Neural progenitor cell (in vitro differentiated cells): ENCODE measurements at regions not wholly inside any gene's neighbourhood (a gene's known extent, or its start where the extent isn't known, plus 50 kb on each side); places are given as distances from the start of the nearest gene placed in this dataset.
"Not testable (repeated sequence)": the region's sequence is repeated elsewhere in the genome, so short reads cannot be mapped to it uniquely, and the experiment has no call there.

Experiments used
- DNase-seq: peaks from one replicate; pipeline ENCODE4 v3.0.0-alpha.2; 2016; ENCODE audit warnings: low spot score
- H2AFZ ChIP-seq: fragments of 200-600 bp; sonication (generic); replicated peaks from 2 replicates; pipeline ENCODE4 v1.6.1; 2016; ENCODE audit warnings: antibody characterized with exemption
- H3F3A ChIP-seq: fragments of 200-600 bp; sonication (generic); 2 replicates; pipeline ENCODE4 v1.6.1; 2016; ENCODE audit warnings: antibody characterized with exemption, low read depth
- H3K27ac ChIP-seq: fragments of 200-600 bp; sonication (generic); 2 replicates; pipeline ENCODE4 v1.5.1; 2016; ENCODE audit warnings: mild to moderate bottlenecking
- H3K27me3 ChIP-seq: fragments of 200-600 bp; sonication (generic); 2 replicates; pipeline ENCODE4 v1.6.1; 2016; ENCODE audit warnings: mild to moderate bottlenecking, moderate library complexity
- H3K36me3 ChIP-seq: fragments of 200-600 bp; sonication (generic); 2 replicates; pipeline ENCODE4 v1.5.1; 2016
- H3K4me1 ChIP-seq: fragments of 200-600 bp; sonication (generic); 2 replicates; pipeline ENCODE4 v1.6.1; 2016; ENCODE audit warnings: mixed run types
- H3K4me2 ChIP-seq: fragments of 200-600 bp; sonication (generic); 2 replicates; pipeline ENCODE4 v1.6.1; 2016
- H3K4me3 ChIP-seq: fragments of 200-600 bp; sonication (generic); 2 replicates; pipeline ENCODE4 v1.5.1; 2016
- H3K79me2 ChIP-seq: fragments of 200-600 bp; sonication (generic); 2 replicates; pipeline ENCODE4 v1.6.1; 2016; ENCODE audit warnings: low read depth
- H3K9ac ChIP-seq: fragments of 200-600 bp; sonication (generic); 2 replicates; pipeline ENCODE4 v1.6.1; 2016
- H3K9me3 ChIP-seq: fragments of 200-600 bp; sonication (generic); 2 replicates; pipeline ENCODE4 v1.5.1; 2016; ENCODE audit warnings: low read depth
- H4K20me1 ChIP-seq: fragments of 200-600 bp; sonication (generic); 2 replicates; pipeline ENCODE4 v1.6.1; 2016; ENCODE audit warnings: low read depth
- H3K27ac Mint-ChIP-seq: 3 replicates; pipeline ENCODE4 v1.8.0; 2021; ENCODE audit warnings: mixed read lengths
- H3K27me3 Mint-ChIP-seq: 2 replicates; pipeline ENCODE4 v1.8.0; 2022; ENCODE audit warnings: low read depth, mild to moderate bottlenecking, inconsistent platforms, moderate library complexity, mixed read lengths; ENCODE audit not compliant: insufficient read depth
- H3K36me3 Mint-ChIP-seq: 3 replicates; pipeline ENCODE4 v1.8.0; 2021; ENCODE audit warnings: mixed read lengths
- H3K4me1 Mint-ChIP-seq: 3 replicates; pipeline ENCODE4 v1.8.0; 2021; ENCODE audit warnings: mixed read lengths
- H3K4me3 Mint-ChIP-seq: 3 replicates; pipeline ENCODE4 v1.8.0; 2021; ENCODE audit warnings: mild to moderate bottlenecking, moderate library complexity, mixed read lengths
- H3K9me3 Mint-ChIP-seq: 3 replicates; pipeline ENCODE4 v1.8.0; 2020; ENCODE audit warnings: mixed read lengths
- CTCF ChIP-seq: fragments of 200-600 bp; sonication (generic); IDR thresholded peaks from 2 replicates; pipeline ENCODE4 v1.5.1; 2017; ENCODE audit warnings: antibody characterized with exemption, mild to moderate bottlenecking
- EZH2 ChIP-seq: fragments of 200-600 bp; sonication (generic); IDR thresholded peaks from 2 replicates; pipeline ENCODE4 v1.6.1; 2017; ENCODE audit warnings: antibody characterized with exemption, mild to moderate bottlenecking, moderate library complexity
- EZH2phosphoT487 ChIP-seq: fragments of 200-600 bp; sonication (generic); IDR thresholded peaks from 2 replicates; pipeline ENCODE4 v1.6.1; 2017; ENCODE audit warnings: antibody characterized with exemption

- not testable (repeated sequence) for H3K36me3 Mint-ChIP-seq, H3K27ac ChIP-seq, H3K36me3 ChIP-seq, H4K20me1 ChIP-seq, H3K27me3 Mint-ChIP-seq, H3F3A ChIP-seq, H3K27ac Mint-ChIP-seq, H3K9me3 ChIP-seq, H3K27me3 ChIP-seq, H3K4me1 ChIP-seq, H3K9me3 Mint-ChIP-seq
- peak; percentile 92 for DNase-seq
- peak overlapping the region; percentile 83 for H3K4me2 ChIP-seq
- peak overlapping the region; percentile 81 for H3K4me3 ChIP-seq
- H3K79me2 ChIP-seq, result peaks cover 15% of the 10 kb centered on the region
- peak overlapping the region; percentile 73 for H2AFZ ChIP-seq
- peak overlapping the region; percentile 96 for H3K4me3 Mint-ChIP-seq
- TF ChIP-seq EZH2, result peak; percentile 51
- TF ChIP-seq EZH2phosphoT487, result peak; percentile 30
- H3K9ac ChIP-seq, result peak overlapping the region; percentile 20
- H3K4me1 Mint-ChIP-seq, result peaks cover 12% of the 10 kb centered on the region
Measured at GRCh38 chr1:827211-828063, 96.3 kb upstream of the SAMD11 start.

- H3K36me3 ChIP-seq, H3K4me1 ChIP-seq, H3K4me2 ChIP-seq, H2AFZ ChIP-seq, H3K9ac ChIP-seq, H3K27me3 ChIP-seq, H3K9me3 Mint-ChIP-seq, H4K20me1 ChIP-seq, H3K27ac Mint-ChIP-seq, H3K27ac ChIP-seq, H3K4me3 ChIP-seq, H3K27me3 Mint-ChIP-seq, DNase-seq, H3K36me3 Mint-ChIP-seq, H3K9me3 ChIP-seq, H3K4me3 Mint-ChIP-seq, H3F3A ChIP-seq: not testable (repeated sequence)
- peaks cover 13% of the 10 kb centered on the region for H3K4me1 Mint-ChIP-seq
- peaks cover 15% of the 10 kb centered on the region for H3K79me2 ChIP-seq
Measured at GRCh38 chr1:829324-829723, 94.4 kb upstream of the SAMD11 start.

DNA sequence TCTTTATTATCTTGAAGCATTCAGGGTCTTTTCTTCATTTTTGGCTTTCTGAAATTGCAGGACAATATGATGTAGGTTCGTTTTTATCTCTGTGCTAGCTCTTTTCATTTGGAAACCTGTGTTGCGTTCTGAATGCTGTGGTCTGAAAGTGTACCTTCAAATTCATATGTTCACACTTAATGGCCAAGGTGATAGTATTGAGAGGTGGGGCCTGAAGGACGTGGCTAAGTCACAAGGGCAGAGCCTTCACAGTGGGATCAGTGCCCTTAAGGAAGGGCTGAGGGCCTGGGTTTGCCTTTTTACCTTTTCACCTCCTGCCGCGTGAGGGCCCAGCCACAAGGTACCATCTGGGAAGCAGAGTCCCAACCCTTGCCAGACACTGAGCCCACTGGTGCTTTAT, 93.8 kb upstream of the SAMD11 start:
- H3K27ac Mint-ChIP-seq, H3K4me2 ChIP-seq, H4K20me1 ChIP-seq, H3K36me3 Mint-ChIP-seq, H3K9me3 ChIP-seq, DNase-seq, H2AFZ ChIP-seq, H3F3A ChIP-seq, H3K27me3 ChIP-seq, H3K9ac ChIP-seq, H3K4me3 Mint-ChIP-seq, H3K9me3 Mint-ChIP-seq, H3K4me3 ChIP-seq, H3K4me1 ChIP-seq, H3K27ac ChIP-seq, H3K27me3 Mint-ChIP-seq, H3K36me3 ChIP-seq: not testable (repeated sequence)
- H3K79me2 ChIP-seq, result peaks cover 15% of the 10 kb centered on the region
- H3K4me1 Mint-ChIP-seq, result peaks cover 13% of the 10 kb centered on the region

GRCh38 chr1:830750-831149, 93.0 kb upstream of the SAMD11 start:
- not testable (repeated sequence) for H3K36me3 Mint-ChIP-seq, H3K4me1 ChIP-seq, H3K27ac ChIP-seq, DNase-seq, H3K27me3 Mint-ChIP-seq, H3K4me3 Mint-ChIP-seq, H3K27ac Mint-ChIP-seq, H3K9me3 ChIP-seq, H3K27me3 ChIP-seq, H3K9ac ChIP-seq, H3K4me2 ChIP-seq, H3K36me3 ChIP-seq, H4K20me1 ChIP-seq, H3K4me3 ChIP-seq, H3K9me3 Mint-ChIP-seq, H3K4me1 Mint-ChIP-seq, H3F3A ChIP-seq, H2AFZ ChIP-seq, H3K79me2 ChIP-seq

DNA sequence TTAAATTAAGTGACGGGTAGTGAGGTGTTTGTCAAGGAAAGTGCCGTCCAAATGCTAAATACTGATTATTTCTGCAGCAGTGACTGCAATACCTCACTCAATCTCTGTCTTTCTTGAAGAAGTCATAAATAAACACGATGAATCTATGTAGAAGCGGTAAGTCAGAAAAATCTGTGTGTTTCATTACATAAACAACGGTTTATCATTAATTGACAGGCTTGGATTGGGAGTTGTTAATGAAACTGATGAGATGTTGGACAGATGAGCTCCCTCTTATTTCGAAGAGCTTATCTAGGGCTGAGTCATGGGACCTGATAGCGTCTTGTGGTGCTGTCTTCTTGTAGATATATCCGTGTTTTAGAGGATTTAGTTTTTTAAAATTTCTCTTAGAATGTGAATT, 92.2 kb upstream of the SAMD11 start:
- Histone ChIP-seq H3K9me3 (no peaks in the 10 kb centered on the region), H3K4me1 (no peaks in the 10 kb centered on the region), H3K79me2 (peaks cover 1% of the 10 kb centered on the region), H2AFZ (no peak overlapping the region), H3K4me2 (no peak overlapping the region), H3K27ac (no peak overlapping the region), H3F3A (no peaks in the 10 kb centered on the region), H3K4me3 (no peak overlapping the region), H3K27me3 (peaks cover 3% of the 10 kb centered on the region), H4K20me1 (no peaks in the 10 kb centered on the region), H3K9ac (no peak overlapping the region), H3K36me3 (no peaks in the 10 kb centered on the region)
- Mint-ChIP-seq H3K27ac (no peak overlapping the region), H3K4me3 (no peak overlapping the region), H3K4me1 (peaks cover 4% of the 10 kb centered on the region), H3K9me3 (no peaks in the 10 kb centered on the region), H3K36me3 (no peaks in the 10 kb centered on the region), H3K27me3 (peaks cover 3% of the 10 kb centered on the region)
- no peak for TF ChIP-seq EZH2phosphoT487
- no peak for TF ChIP-seq EZH2
- no peak for TF ChIP-seq CTCF
- no peak for DNase-seq
